GM20000 (cell line): ENCODE measurements at regions not wholly inside any gene's neighbourhood (a gene's known extent, or its start where the extent isn't known, plus 50 kb on each side); places are given as distances from the start of the nearest gene placed in this dataset.

Experiments
- DNase-seq: peaks from one replicate; pipeline ENCODE4 v3.0.0; 2012; ENCODE audit warnings: low spot score
- CTCF ChIP-seq: IDR thresholded peaks from 2 replicates; pipeline ENCODE4 v1.5.1; 2012; ENCODE audit warnings: mild to moderate bottlenecking, control low read depth; ENCODE audit errors: extremely low read depth, missing control alignments

GRCh38 chr16:74199842-74200124 is 96.8 kb upstream of the PSMD7 start:
- no peak for DNase-seq
- TF ChIP-seq CTCF = no peak

GRCh38 chr16:74199066-74199841 is 97.4 kb upstream of the PSMD7 start:
- no peak for DNase-seq
- TF ChIP-seq CTCF = no peak

- no peak for DNase-seq
- TF ChIP-seq CTCF = no peak
Observed at GRCh38 chr16:74192281-74192797, 104.3 kb upstream of the PSMD7 start.

GRCh38 chr16:74190292-74190691 is 106.3 kb upstream of the PSMD7 start:
- no peak for DNase-seq
- no peak for TF ChIP-seq CTCF

GRCh38 chr16:74188856-74189255 is 107.8 kb upstream of the PSMD7 start:
- no peak for TF ChIP-seq CTCF
- no peak for DNase-seq

GRCh38 chr16:74186561-74186971 is 110.0 kb upstream of the PSMD7 start:
- TF ChIP-seq CTCF = no peak
- DNase-seq = no peak

- TF ChIP-seq CTCF = no peak
- DNase-seq = no peak
Observed at GRCh38 chr16:74184839-74185238, 111.8 kb upstream of the PSMD7 start.
